ENCODE measurements at regions not wholly inside any gene's neighbourhood (a gene's known extent, or its start where the extent isn't known, plus 50 kb on each side); places are given as distances from the start of the nearest gene placed in this dataset.
"Not testable (repeated sequence)": the region's sequence is repeated elsewhere in the genome, so short reads cannot be mapped to it uniquely, and the experiment has no call there.

- not testable (repeated sequence) for H3K27me3 ChIP-seq (ENCODE audit: control insufficient read depth, insufficient read depth, low read length, poor library complexity, severe bottlenecking); H3K4me3 Mint-ChIP-seq; H3K9ac ChIP-seq (ENCODE audit: extremely low read depth, low read length, poor library complexity, severe bottlenecking); DNase-seq; H3K36me3 Mint-ChIP-seq (ENCODE audit: low read depth); H3K4me3 ChIP-seq (ENCODE audit: low read length); H3K27ac ChIP-seq (ENCODE audit: low read depth, low read length); H3K27ac Mint-ChIP-seq; H3K27me3 Mint-ChIP-seq (ENCODE audit: insufficient read depth); H3K9me3 ChIP-seq (ENCODE audit: control insufficient read depth, low read length); H3K9me3 Mint-ChIP-seq; H3K4me1 ChIP-seq (ENCODE audit: control insufficient read depth, insufficient read depth, low read length); H3K36me3 ChIP-seq (ENCODE audit: control insufficient read depth, insufficient read depth, low read length)
- TF ChIP-seq CTCF (conservative IDR thresholded peaks at IDR 0.05) = peak; percentile 31
- H3K4me1 Mint-ChIP-seq = peaks cover 18% of the 10 kb centered on the region
Observed at GRCh38 chr5:130996720-130997119, 168.3 kb downstream of the HINT1 start.

GRCh38 chr5:130995851-130996250, 169.2 kb downstream of the HINT1 start:
- H3K4me1 ChIP-seq (ENCODE audit: control insufficient read depth, insufficient read depth, low read length) = no peaks in the 10 kb centered on the region
- no peaks in the 10 kb centered on the region for H3K27me3 ChIP-seq (ENCODE audit: control insufficient read depth, insufficient read depth, low read length, poor library complexity, severe bottlenecking)
- Mint-ChIP-seq H3K36me3 (ENCODE audit: low read depth) (no peaks in the 10 kb centered on the region), H3K4me1 (peaks cover 18% of the 10 kb centered on the region), H3K4me3 (no peak overlapping the region), H3K9me3 (no peaks in the 10 kb centered on the region), H3K27ac (no peak overlapping the region), H3K27me3 (ENCODE audit: insufficient read depth) (no peaks in the 10 kb centered on the region)
- no peak for TF ChIP-seq CTCF (conservative IDR thresholded peaks at IDR 0.05)
- H3K9ac ChIP-seq (ENCODE audit: extremely low read depth, low read length, poor library complexity, severe bottlenecking) = no peak overlapping the region
- no peak overlapping the region for H3K27ac ChIP-seq (ENCODE audit: low read depth, low read length)
- 94 to 95% methylated on average over 23 of the region's 23 CpGs for WGBS, 2 experiments (ENCODE audit: insufficient coverage in 1 of 2, insufficient read length in 1 of 2)
- no peak overlapping the region for H3K4me3 ChIP-seq (ENCODE audit: low read length)
- DNase-seq = no peak
- H3K9me3 ChIP-seq (ENCODE audit: control insufficient read depth, low read length) = no peaks in the 10 kb centered on the region
- no peaks in the 10 kb centered on the region for H3K36me3 ChIP-seq (ENCODE audit: control insufficient read depth, insufficient read depth, low read length)

- Mint-ChIP-seq H3K9me3 (no peaks in the 10 kb centered on the region), H3K4me3 (no peak overlapping the region), H3K4me1 (peaks cover 12% of the 10 kb centered on the region), H3K27ac (no peak overlapping the region), H3K36me3 (ENCODE audit: low read depth) (no peaks in the 10 kb centered on the region), H3K27me3 (ENCODE audit: insufficient read depth) (no peaks in the 10 kb centered on the region)
- Histone ChIP-seq H3K27ac (ENCODE audit: low read depth, low read length) (no peak overlapping the region), H3K4me3 (ENCODE audit: low read length) (no peak overlapping the region), H3K27me3 (ENCODE audit: control insufficient read depth, insufficient read depth, low read length, poor library complexity, severe bottlenecking) (no peaks in the 10 kb centered on the region), H3K9me3 (ENCODE audit: control insufficient read depth, low read length) (no peaks in the 10 kb centered on the region), H3K36me3 (ENCODE audit: control insufficient read depth, insufficient read depth, low read length) (no peaks in the 10 kb centered on the region), H3K9ac (ENCODE audit: extremely low read depth, low read length, poor library complexity, severe bottlenecking) (no peak overlapping the region), H3K4me1 (ENCODE audit: control insufficient read depth, insufficient read depth, low read length) (no peaks in the 10 kb centered on the region)
- TF ChIP-seq CTCF (conservative IDR thresholded peaks at IDR 0.05) = no peak
- no peak for DNase-seq
- 95% methylated on average over 12 to 16 of the region's 16 CpGs for WGBS, 2 experiments (ENCODE audit: insufficient coverage in 1 of 2, insufficient read length in 1 of 2)
Observed at GRCh38 chr5:130995254-130995515, 169.9 kb downstream of the HINT1 start.

Measured in endodermal cell (in vitro differentiated cells).